ENCODE measurements at regions not wholly inside any gene's neighbourhood (a gene's known extent, or its start where the extent isn't known, plus 50 kb on each side); places are given as distances from the start of the nearest gene placed in this dataset.

DNA sequence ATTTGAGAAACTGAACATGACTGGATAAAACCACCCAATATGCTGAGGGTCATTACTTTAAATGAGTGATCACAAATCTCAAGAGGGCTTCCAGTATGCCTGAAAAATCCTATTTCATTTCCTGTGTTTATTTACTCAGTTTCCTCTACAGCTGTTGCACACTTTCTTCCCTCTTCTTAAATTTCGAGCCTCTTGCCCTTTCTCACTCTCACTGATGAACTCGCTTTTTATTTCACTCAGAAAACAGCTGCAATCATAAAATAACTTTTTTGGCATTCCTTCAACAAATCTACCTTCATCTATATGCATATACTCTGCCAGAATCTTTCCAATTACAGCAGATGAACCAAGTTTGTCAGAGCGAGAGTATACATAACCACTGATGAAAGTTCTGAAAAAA is 101.3 kb downstream of the EIF4E start:
- TF ChIP-seq YY1 (IDR thresholded peaks at IDR 0.05; ENCODE audit: insufficient read depth, insufficient read length) = no peak
- TF ChIP-seq SUZ12 (IDR thresholded peaks at IDR 0.05; ENCODE audit: extremely low read depth, insufficient read depth, insufficient read length) = no peak
